ENCODE measurements at regions not wholly inside any gene's neighbourhood (a gene's known extent, or its start where the extent isn't known, plus 50 kb on each side); places are given as distances from the start of the nearest gene placed in this dataset.

DNA sequence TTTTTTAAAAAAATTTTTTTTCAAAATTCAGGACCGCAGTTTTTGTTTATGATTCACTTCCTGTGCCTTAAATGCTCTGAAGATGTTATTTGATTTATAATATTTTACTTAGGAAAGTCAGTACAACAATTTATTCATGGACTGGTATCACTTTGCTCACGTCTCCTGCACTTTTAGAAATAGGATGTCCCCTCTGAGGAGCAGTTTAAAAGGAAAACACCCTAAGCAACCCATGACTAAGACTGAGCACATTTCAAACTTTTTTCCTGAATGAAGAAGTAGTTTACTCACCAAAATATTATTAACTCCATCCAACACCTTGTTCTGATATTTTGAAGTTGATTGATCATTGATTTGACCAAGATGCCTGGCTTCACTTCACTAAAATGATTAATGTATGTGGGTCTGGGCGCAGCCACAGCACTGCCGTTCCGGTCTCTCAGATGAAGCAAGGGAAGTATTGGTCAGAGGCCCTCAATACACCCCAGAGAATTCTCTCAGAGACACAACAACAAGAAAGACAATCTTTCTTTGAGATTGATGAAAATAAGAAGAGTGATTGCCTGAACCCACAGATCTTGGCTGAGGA is 223.9 kb downstream of the TGFB2 start:
- TF ChIP-seq, protein P1, sequence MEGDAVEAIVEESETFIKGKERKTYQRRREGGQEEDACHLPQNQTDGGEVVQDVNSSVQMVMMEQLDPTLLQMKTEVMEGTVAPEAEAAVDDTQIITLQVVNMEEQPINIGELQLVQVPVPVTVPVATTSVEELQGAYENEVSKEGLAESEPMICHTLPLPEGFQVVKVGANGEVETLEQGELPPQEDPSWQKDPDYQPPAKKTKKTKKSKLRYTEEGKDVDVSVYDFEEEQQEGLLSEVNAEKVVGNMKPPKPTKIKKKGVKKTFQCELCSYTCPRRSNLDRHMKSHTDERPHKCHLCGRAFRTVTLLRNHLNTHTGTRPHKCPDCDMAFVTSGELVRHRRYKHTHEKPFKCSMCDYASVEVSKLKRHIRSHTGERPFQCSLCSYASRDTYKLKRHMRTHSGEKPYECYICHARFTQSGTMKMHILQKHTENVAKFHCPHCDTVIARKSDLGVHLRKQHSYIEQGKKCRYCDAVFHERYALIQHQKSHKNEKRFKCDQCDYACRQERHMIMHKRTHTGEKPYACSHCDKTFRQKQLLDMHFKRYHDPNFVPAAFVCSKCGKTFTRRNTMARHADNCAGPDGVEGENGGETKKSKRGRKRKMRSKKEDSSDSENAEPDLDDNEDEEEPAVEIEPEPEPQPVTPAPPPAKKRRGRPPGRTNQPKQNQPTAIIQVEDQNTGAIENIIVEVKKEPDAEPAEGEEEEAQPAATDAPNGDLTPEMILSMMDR (IDR thresholded peaks at IDR 0.05) = no peak
- no peak for TF ChIP-seq POLR2A (IDR thresholded peaks at IDR 0.05)

Measured in uterus (tissue), 2 donors.